ENCODE measurements at regions not wholly inside any gene's neighbourhood (a gene's known extent, or its start where the extent isn't known, plus 50 kb on each side); places are given as distances from the start of the nearest gene placed in this dataset.
"Not testable (repeated sequence)": the region's sequence is repeated elsewhere in the genome, so short reads cannot be mapped to it uniquely, and the experiment has no call there.

GRCh38 chr16:29269192-29269811 lies 137.2 kb downstream of the NPIPB11 start:
- H3K9me3 Mint-ChIP-seq; H3K27me3 Mint-ChIP-seq (ENCODE audit: low read depth in 2 of 2); H3K36me3 ChIP-seq (ENCODE audit: control insufficient read depth, insufficient read depth, low read length); intact Hi-C loops (cut with micrococcal nuclease); H3K9me3 ChIP-seq (ENCODE audit: control insufficient read depth, insufficient read depth, low read length); H3K27ac ChIP-seq (ENCODE audit: low read length); H3K4me3 ChIP-seq (ENCODE audit: low read length); H3K4me3 Mint-ChIP-seq; H3K27ac Mint-ChIP-seq; DNase-seq; H3K4me1 ChIP-seq (ENCODE audit: control insufficient read depth, insufficient read depth, low read length); ATAC-seq; H3K36me3 Mint-ChIP-seq; H3K27me3 ChIP-seq (ENCODE audit: control insufficient read depth, insufficient read depth, low read length): not testable (repeated sequence)
- H3K4me1 Mint-ChIP-seq, result peaks cover 0 to 13% of the 10 kb centered on the region in 2 donors
- WGBS (ENCODE audit: insufficient coverage), result 97% methylated on average over 10 of the region's 10 CpGs

DNA sequence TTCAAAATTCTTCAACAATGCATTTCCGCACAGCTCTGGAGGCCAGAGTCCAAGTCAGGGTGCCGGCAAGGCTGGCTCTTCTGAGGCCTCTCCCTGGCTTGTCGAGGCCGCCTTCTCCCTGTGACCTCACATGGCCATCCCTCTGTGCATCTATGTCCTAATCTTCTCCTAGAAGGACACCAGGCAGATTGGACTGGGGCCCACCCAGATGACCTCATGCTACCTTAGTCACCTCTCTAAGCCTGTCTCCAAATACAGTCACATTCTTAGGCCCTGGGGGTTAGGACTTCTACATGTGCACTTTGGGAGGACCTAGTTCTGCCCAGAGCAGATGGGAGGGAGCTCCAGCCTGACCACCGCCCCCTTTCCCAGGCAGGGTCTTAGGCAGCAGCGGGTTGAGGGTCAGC lies 137.7 kb downstream of the NPIPB11 start:
- H3K27ac ChIP-seq (ENCODE audit: low read length); intact Hi-C loops (cut with micrococcal nuclease); H3K4me3 Mint-ChIP-seq; H3K27me3 ChIP-seq (ENCODE audit: control insufficient read depth, insufficient read depth, low read length); DNase-seq; H3K36me3 Mint-ChIP-seq; H3K27me3 Mint-ChIP-seq (ENCODE audit: low read depth in 2 of 2); ATAC-seq; H3K27ac Mint-ChIP-seq; H3K9me3 ChIP-seq (ENCODE audit: control insufficient read depth, insufficient read depth, low read length); H3K4me1 ChIP-seq (ENCODE audit: control insufficient read depth, insufficient read depth, low read length); H3K36me3 ChIP-seq (ENCODE audit: control insufficient read depth, insufficient read depth, low read length); H3K4me3 ChIP-seq (ENCODE audit: low read length); H3K9me3 Mint-ChIP-seq: not testable (repeated sequence)
- 97% methylated on average over 6 of the region's 6 CpGs for WGBS (ENCODE audit: insufficient coverage)
- peaks cover 0 to 13% of the 10 kb centered on the region in 2 donors for H3K4me1 Mint-ChIP-seq

DNA sequence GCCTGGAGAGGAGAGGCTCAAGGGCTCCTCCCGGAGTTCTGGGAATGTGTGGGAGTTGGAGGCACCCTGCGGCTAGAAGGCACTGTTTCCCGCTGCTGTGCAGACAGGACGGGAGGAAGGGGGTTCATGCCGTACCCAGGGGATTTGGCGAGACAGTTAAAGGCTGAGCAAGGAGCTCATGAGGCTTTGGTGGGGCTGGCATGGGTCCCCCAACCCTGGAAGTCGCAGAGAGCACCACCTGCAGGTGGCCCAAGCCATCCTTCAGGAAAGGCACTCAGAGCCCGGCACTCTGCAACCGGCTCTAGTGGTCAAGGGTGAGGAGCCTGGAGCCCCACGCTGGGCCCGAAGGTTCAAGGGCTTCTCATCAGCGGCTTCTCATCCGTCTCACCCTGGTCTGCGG lies 138.2 kb downstream of the NPIPB11 start:
- H3K36me3 ChIP-seq (ENCODE audit: control insufficient read depth, insufficient read depth, low read length); H3K9me3 ChIP-seq (ENCODE audit: control insufficient read depth, insufficient read depth, low read length); H3K4me3 ChIP-seq (ENCODE audit: low read length); DNase-seq; H3K4me1 ChIP-seq (ENCODE audit: control insufficient read depth, insufficient read depth, low read length); intact Hi-C loops (cut with micrococcal nuclease); H3K27me3 Mint-ChIP-seq (ENCODE audit: low read depth in 2 of 2); H3K27me3 ChIP-seq (ENCODE audit: control insufficient read depth, insufficient read depth, low read length); H3K27ac ChIP-seq (ENCODE audit: low read length); H3K36me3 Mint-ChIP-seq; H3K4me3 Mint-ChIP-seq; H3K9me3 Mint-ChIP-seq; H3K27ac Mint-ChIP-seq; ATAC-seq: not testable (repeated sequence)
- 96% methylated on average over 14 of the region's 14 CpGs for WGBS (ENCODE audit: insufficient coverage)
- peaks cover 0 to 13% of the 10 kb centered on the region in 2 donors for H3K4me1 Mint-ChIP-seq

GRCh38 chr16:29267891-29268290 lies 138.6 kb downstream of the NPIPB11 start:
- H3K9me3 ChIP-seq (ENCODE audit: control insufficient read depth, insufficient read depth, low read length); H3K9me3 Mint-ChIP-seq; intact Hi-C loops (cut with micrococcal nuclease); ATAC-seq; H3K36me3 ChIP-seq (ENCODE audit: control insufficient read depth, insufficient read depth, low read length); H3K36me3 Mint-ChIP-seq; H3K27ac Mint-ChIP-seq; H3K4me3 ChIP-seq (ENCODE audit: low read length); H3K27ac ChIP-seq (ENCODE audit: low read length); H3K4me1 ChIP-seq (ENCODE audit: control insufficient read depth, insufficient read depth, low read length); DNase-seq; H3K4me3 Mint-ChIP-seq; H3K27me3 Mint-ChIP-seq (ENCODE audit: low read depth in 2 of 2); H3K27me3 ChIP-seq (ENCODE audit: control insufficient read depth, insufficient read depth, low read length): not testable (repeated sequence)
- peaks cover 0 to 13% of the 10 kb centered on the region in 2 donors for H3K4me1 Mint-ChIP-seq
- WGBS (ENCODE audit: insufficient coverage), result 85% methylated on average over 3 of the region's 6 CpGs

- DNase-seq; H3K27me3 Mint-ChIP-seq (ENCODE audit: low read depth in 2 of 2); ATAC-seq; H3K4me3 ChIP-seq (ENCODE audit: low read length); H3K4me1 ChIP-seq (ENCODE audit: control insufficient read depth, insufficient read depth, low read length); intact Hi-C loops (cut with micrococcal nuclease); H3K36me3 ChIP-seq (ENCODE audit: control insufficient read depth, insufficient read depth, low read length); H3K27ac Mint-ChIP-seq; H3K9me3 ChIP-seq (ENCODE audit: control insufficient read depth, insufficient read depth, low read length); H3K27me3 ChIP-seq (ENCODE audit: control insufficient read depth, insufficient read depth, low read length); H3K4me3 Mint-ChIP-seq; H3K9me3 Mint-ChIP-seq; H3K36me3 Mint-ChIP-seq; H3K27ac ChIP-seq (ENCODE audit: low read length): not testable (repeated sequence)
- H3K4me1 Mint-ChIP-seq, result peaks cover 0 to 17% of the 10 kb centered on the region in 2 donors
- 93% methylated on average over 14 of the region's 16 CpGs for WGBS (ENCODE audit: insufficient coverage)
Observed at GRCh38 chr16:29267055-29267619, 139.4 kb downstream of the NPIPB11 start.

- H3K27ac Mint-ChIP-seq; H3K27me3 Mint-ChIP-seq (ENCODE audit: low read depth in 2 of 2); H3K27me3 ChIP-seq (ENCODE audit: control insufficient read depth, insufficient read depth, low read length); H3K4me3 Mint-ChIP-seq; H3K36me3 ChIP-seq (ENCODE audit: control insufficient read depth, insufficient read depth, low read length); H3K4me3 ChIP-seq (ENCODE audit: low read length); H3K4me1 ChIP-seq (ENCODE audit: control insufficient read depth, insufficient read depth, low read length); H3K9me3 ChIP-seq (ENCODE audit: control insufficient read depth, insufficient read depth, low read length); H3K36me3 Mint-ChIP-seq; intact Hi-C loops (cut with micrococcal nuclease); DNase-seq; H3K27ac ChIP-seq (ENCODE audit: low read length); H3K9me3 Mint-ChIP-seq; ATAC-seq: not testable (repeated sequence)
- peaks cover 0 to 17% of the 10 kb centered on the region in 2 donors for H3K4me1 Mint-ChIP-seq
- 75% methylated on average over 7 of the region's 7 CpGs for WGBS (ENCODE audit: insufficient coverage)
Observed at GRCh38 chr16:29266612-29267011, 139.9 kb downstream of the NPIPB11 start.

- H3K27me3 ChIP-seq (ENCODE audit: control insufficient read depth, insufficient read depth, low read length); H3K4me3 Mint-ChIP-seq; H3K27ac ChIP-seq (ENCODE audit: low read length); H3K4me3 ChIP-seq (ENCODE audit: low read length); H3K27me3 Mint-ChIP-seq (ENCODE audit: low read depth in 2 of 2); H3K9me3 ChIP-seq (ENCODE audit: control insufficient read depth, insufficient read depth, low read length); DNase-seq; H3K4me1 ChIP-seq (ENCODE audit: control insufficient read depth, insufficient read depth, low read length); H3K36me3 Mint-ChIP-seq; H3K27ac Mint-ChIP-seq; intact Hi-C loops (cut with micrococcal nuclease); H3K4me1 Mint-ChIP-seq; H3K9me3 Mint-ChIP-seq; H3K36me3 ChIP-seq (ENCODE audit: control insufficient read depth, insufficient read depth, low read length): not testable (repeated sequence)
- WGBS (ENCODE audit: insufficient coverage), result 92% methylated on average over 3 of the region's 9 CpGs
- peak; percentile 41 to 68 (median 50) for ATAC-seq
Observed at GRCh38 chr16:29265255-29265853, 141.2 kb downstream of the NPIPB11 start.
